GM23248 (cell line): ENCODE measurements at regions not wholly inside any gene's neighbourhood (a gene's known extent, or its start where the extent isn't known, plus 50 kb on each side); places are given as distances from the start of the nearest gene placed in this dataset.

ENCODE experiments used
- DNase-seq: peaks from one replicate; pipeline ENCODE4 v3.0.0-alpha.2; 2015
- H2AFZ ChIP-seq: fragments of 200-600 bp; sonication (generic); 2 replicates; pipeline ENCODE4 v1.6.1; 2016; ENCODE audit warnings: antibody characterized with exemption
- H3F3A ChIP-seq: fragments of 200-600 bp; sonication (generic); 2 replicates; pipeline ENCODE4 v1.6.1; 2016; ENCODE audit warnings: mild to moderate bottlenecking, antibody characterized with exemption, mixed run types; ENCODE audit not compliant: insufficient read depth
- H3K27ac ChIP-seq: fragments of 200-600 bp; sonication (generic); 2 replicates; pipeline ENCODE4 v1.5.1; 2016; ENCODE audit warnings: mild to moderate bottlenecking
- H3K27me3 ChIP-seq: fragments of 200-600 bp; sonication (generic); replicated peaks from 2 replicates; pipeline ENCODE4 v1.6.1; 2016; ENCODE audit warnings: mild to moderate bottlenecking; ENCODE audit not compliant: insufficient read depth
- H3K36me3 ChIP-seq: fragments of 200-600 bp; sonication (generic); 2 replicates; pipeline ENCODE4 v1.6.1; 2016; ENCODE audit warnings: low read depth, mild to moderate bottlenecking
- H3K4me1 ChIP-seq: fragments of 200-600 bp; sonication (generic); 2 replicates; pipeline ENCODE4 v1.6.1; 2016; ENCODE audit warnings: mild to moderate bottlenecking; ENCODE audit not compliant: insufficient read depth
- H3K4me2 ChIP-seq: fragments of 200-600 bp; sonication (generic); one replicate; pipeline ENCODE4 v1.6.1; 2016; ENCODE audit warnings: mild to moderate bottlenecking; ENCODE audit not compliant: unreplicated experiment
- H3K4me3 ChIP-seq: fragments of 200-600 bp; sonication (generic); 2 replicates; pipeline ENCODE4 v1.5.1; 2016; ENCODE audit warnings: mild to moderate bottlenecking
- H3K79me2 ChIP-seq: fragments of 200-600 bp; sonication (generic); 2 replicates; pipeline ENCODE4 v1.6.1; 2016; ENCODE audit warnings: mild to moderate bottlenecking; ENCODE audit not compliant: insufficient read depth
- H3K9ac ChIP-seq: fragments of 200-600 bp; sonication (generic); 2 replicates; pipeline ENCODE4 v1.6.1; 2016; ENCODE audit warnings: mild to moderate bottlenecking
- H3K9me2 ChIP-seq: fragments of 200-600 bp; sonication (generic); 2 replicates; pipeline ENCODE4 v1.6.1; 2016; ENCODE audit warnings: mixed run types, mild to moderate bottlenecking, moderate library complexity; ENCODE audit not compliant: insufficient read depth
- H3K9me3 ChIP-seq: fragments of 200-600 bp; sonication (generic); one replicate; pipeline ENCODE4 v1.6.1; 2017; ENCODE audit warnings: low read depth
- H4K20me1 ChIP-seq: fragments of 200-600 bp; sonication (generic); 2 replicates; pipeline ENCODE4 v1.6.0; 2016; ENCODE audit not compliant: insufficient read depth
- EZH2 ChIP-seq: fragments of 200-600 bp; sonication (generic); IDR thresholded peaks from 2 replicates; pipeline ENCODE4 v1.6.1; 2018; ENCODE audit warnings: antibody characterized with exemption, mild to moderate bottlenecking; ENCODE audit not compliant: insufficient read depth, poor library complexity, severe bottlenecking
- EZH2phosphoT487 ChIP-seq: fragments of 200-600 bp; sonication (generic); IDR thresholded peaks from 2 replicates; pipeline ENCODE4 v1.6.1; 2018; ENCODE audit warnings: antibody characterized with exemption, moderate library complexity, mild to moderate bottlenecking, low read depth; ENCODE audit not compliant: insufficient read depth
- WGBS, 2 experiments: methylation state at CpG; one replicate each; pipeline ENCODE4 v1.1.6; 2015 to 2017; ENCODE audit warnings: low lambda C conversion rate in 2 of 2, low coverage in 1 of 2; ENCODE audit errors: missing lambda C conversion rate in 2 of 2; 5-methylcytosine and 5-hydroxymethylcytosine counted together
- in situ Hi-C: fragments of 300-500 bp; cut with MboI; formaldehyde crosslinking; loops from 2 replicates; pipeline ENCODE4 v1.15.0; 2020

GRCh38 chr10:52383088-52383487 is 69.0 kb downstream of the DKK1 start:
- in situ Hi-C loops = no loop called here
- Histone ChIP-seq H3F3A (no peaks in the 10 kb centered on the region), H3K36me3 (no peaks in the 10 kb centered on the region), H3K79me2 (no peaks in the 10 kb centered on the region), H3K27ac (no peak overlapping the region), H4K20me1 (no peaks in the 10 kb centered on the region), H3K4me1 (no peaks in the 10 kb centered on the region), H3K27me3 (no peaks in the 10 kb centered on the region), H3K9ac (no peak overlapping the region), H3K4me2 (no peak overlapping the region), H3K9me3 (no peaks in the 10 kb centered on the region), H3K9me2 (no peaks in the 10 kb centered on the region; the same call in 1 of the 2 replicates), H3K4me3 (no peak overlapping the region), H2AFZ (no peak overlapping the region)
- TF ChIP-seq EZH2 (no peak), EZH2phosphoT487 (no peak)
- 95 to 100% methylated on average over 1 of the region's 1 CpG for WGBS, 2 experiments
- DNase-seq = no peak

- H3K36me3 ChIP-seq = no peaks in the 10 kb centered on the region
- no peak overlapping the region for H3K4me2 ChIP-seq
- no peaks in the 10 kb centered on the region for H3K4me1 ChIP-seq
- H3K27me3 ChIP-seq = no peaks in the 10 kb centered on the region
- H3K27ac ChIP-seq = no peak overlapping the region
- no peak overlapping the region for H3K9ac ChIP-seq
- no peak for DNase-seq
- H3K9me2 ChIP-seq = no peaks in the 10 kb centered on the region
- H3F3A ChIP-seq = no peaks in the 10 kb centered on the region
- no peak overlapping the region for H3K4me3 ChIP-seq
- WGBS, 2 experiments = 70 to 71% methylated on average over 2 of the region's 2 CpGs
- no peak overlapping the region for H2AFZ ChIP-seq
- no peaks in the 10 kb centered on the region for H4K20me1 ChIP-seq
- TF ChIP-seq EZH2 = no peak
- TF ChIP-seq EZH2phosphoT487 = no peak
- H3K79me2 ChIP-seq = no peaks in the 10 kb centered on the region
- H3K9me3 ChIP-seq = no peaks in the 10 kb centered on the region
- in situ Hi-C loops = no loop called here
These were observed 73.7 kb downstream of the DKK1 start for GRCh38 chr10:52387744-52388143.

- no peaks in the 10 kb centered on the region for H3K9me3 ChIP-seq
- H3K27me3 ChIP-seq = no peaks in the 10 kb centered on the region
- H3K27ac ChIP-seq = no peak overlapping the region
- TF ChIP-seq EZH2 (no peak), EZH2phosphoT487 (no peak)
- no peaks in the 10 kb centered on the region for H3K36me3 ChIP-seq
- H4K20me1 ChIP-seq = no peaks in the 10 kb centered on the region
- no peak overlapping the region for H3K4me3 ChIP-seq
- in situ Hi-C loops = no loop called here
- H2AFZ ChIP-seq = no peak overlapping the region
- 68 to 79% methylated on average over 2 of the region's 2 CpGs for WGBS, 2 experiments
- no peak for DNase-seq
- no peaks in the 10 kb centered on the region for H3K9me2 ChIP-seq
- no peak overlapping the region for H3K9ac ChIP-seq
- H3K79me2 ChIP-seq = no peaks in the 10 kb centered on the region
- no peak overlapping the region for H3K4me2 ChIP-seq
- H3K4me1 ChIP-seq = no peaks in the 10 kb centered on the region
- no peaks in the 10 kb centered on the region for H3F3A ChIP-seq
These were observed 76.3 kb downstream of the DKK1 start for GRCh38 chr10:52390388-52390787.

- Histone ChIP-seq H3K36me3 (no peaks in the 10 kb centered on the region), H3K27me3 (no peaks in the 10 kb centered on the region), H3K9me3 (no peaks in the 10 kb centered on the region), H3K9ac (no peak overlapping the region), H3K27ac (no peak overlapping the region), H3K4me2 (no peak overlapping the region), H3K4me1 (no peaks in the 10 kb centered on the region), H3K79me2 (no peaks in the 10 kb centered on the region), H3K4me3 (no peak overlapping the region), H4K20me1 (no peaks in the 10 kb centered on the region), H3F3A (no peaks in the 10 kb centered on the region), H3K9me2 (no peaks in the 10 kb centered on the region), H2AFZ (no peak overlapping the region)
- in situ Hi-C loops = no loop called here
- DNase-seq = no peak
- 91% methylated on average over 7 of the region's 7 CpGs for WGBS, 2 experiments
- TF ChIP-seq EZH2phosphoT487 (no peak), EZH2 (no peak)
These were observed 78.0 kb downstream of the DKK1 start for GRCh38 chr10:52391927-52392602.

- Histone ChIP-seq H3K4me3 (no peak overlapping the region), H3K9me2 (no peaks in the 10 kb centered on the region), H3K27ac (no peak overlapping the region), H3K9ac (no peak overlapping the region), H3K36me3 (no peaks in the 10 kb centered on the region), H3K4me1 (no peaks in the 10 kb centered on the region), H3K27me3 (no peaks in the 10 kb centered on the region), H3K4me2 (no peak overlapping the region), H4K20me1 (no peaks in the 10 kb centered on the region), H3K79me2 (no peaks in the 10 kb centered on the region), H3F3A (no peaks in the 10 kb centered on the region), H2AFZ (no peak overlapping the region), H3K9me3 (no peaks in the 10 kb centered on the region)
- TF ChIP-seq EZH2 (no peak), EZH2phosphoT487 (no peak)
- no peak for DNase-seq
- WGBS, 2 experiments = 27 to 50% methylated on average over 1 of the region's 1 CpG
- in situ Hi-C loops = no loop called here
These were observed 80.2 kb downstream of the DKK1 start for GRCh38 chr10:52394246-52394645.
